GM12872 (cell line): ENCODE measurements at regions not wholly inside any gene's neighbourhood (a gene's known extent, or its start where the extent isn't known, plus 50 kb on each side); places are given as distances from the start of the nearest gene placed in this dataset.

Experiments
- TF ChIP-seq, protein P1 (sequence below): IDR thresholded peaks from 3 replicates; pipeline ENCODE4 v1.5.1; 2011; ENCODE audit warnings: low read depth, mild to moderate bottlenecking, low read length, moderate library complexity; ENCODE audit not compliant: insufficient read depth

DNA sequence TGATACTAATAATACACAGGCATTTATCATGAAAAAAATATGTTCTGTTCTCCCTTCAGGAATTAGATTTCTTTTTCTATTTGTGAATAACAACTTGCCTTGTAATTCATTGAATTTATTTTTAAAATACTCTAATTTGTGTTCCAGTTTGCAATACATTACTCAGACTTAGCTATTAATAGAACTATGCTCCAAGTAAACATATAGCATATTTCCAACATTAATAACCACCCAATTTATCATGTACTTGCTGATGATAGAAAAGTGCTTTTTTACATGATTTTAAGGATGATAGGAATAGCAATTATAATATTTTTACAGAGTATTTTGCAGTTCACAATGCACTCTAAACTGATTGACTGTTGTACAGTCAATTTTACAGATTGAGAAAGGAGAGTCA, 338.8 kb upstream of the SEMA3D start:
- TF ChIP-seq, protein P1, sequence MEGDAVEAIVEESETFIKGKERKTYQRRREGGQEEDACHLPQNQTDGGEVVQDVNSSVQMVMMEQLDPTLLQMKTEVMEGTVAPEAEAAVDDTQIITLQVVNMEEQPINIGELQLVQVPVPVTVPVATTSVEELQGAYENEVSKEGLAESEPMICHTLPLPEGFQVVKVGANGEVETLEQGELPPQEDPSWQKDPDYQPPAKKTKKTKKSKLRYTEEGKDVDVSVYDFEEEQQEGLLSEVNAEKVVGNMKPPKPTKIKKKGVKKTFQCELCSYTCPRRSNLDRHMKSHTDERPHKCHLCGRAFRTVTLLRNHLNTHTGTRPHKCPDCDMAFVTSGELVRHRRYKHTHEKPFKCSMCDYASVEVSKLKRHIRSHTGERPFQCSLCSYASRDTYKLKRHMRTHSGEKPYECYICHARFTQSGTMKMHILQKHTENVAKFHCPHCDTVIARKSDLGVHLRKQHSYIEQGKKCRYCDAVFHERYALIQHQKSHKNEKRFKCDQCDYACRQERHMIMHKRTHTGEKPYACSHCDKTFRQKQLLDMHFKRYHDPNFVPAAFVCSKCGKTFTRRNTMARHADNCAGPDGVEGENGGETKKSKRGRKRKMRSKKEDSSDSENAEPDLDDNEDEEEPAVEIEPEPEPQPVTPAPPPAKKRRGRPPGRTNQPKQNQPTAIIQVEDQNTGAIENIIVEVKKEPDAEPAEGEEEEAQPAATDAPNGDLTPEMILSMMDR, result no peak

DNA sequence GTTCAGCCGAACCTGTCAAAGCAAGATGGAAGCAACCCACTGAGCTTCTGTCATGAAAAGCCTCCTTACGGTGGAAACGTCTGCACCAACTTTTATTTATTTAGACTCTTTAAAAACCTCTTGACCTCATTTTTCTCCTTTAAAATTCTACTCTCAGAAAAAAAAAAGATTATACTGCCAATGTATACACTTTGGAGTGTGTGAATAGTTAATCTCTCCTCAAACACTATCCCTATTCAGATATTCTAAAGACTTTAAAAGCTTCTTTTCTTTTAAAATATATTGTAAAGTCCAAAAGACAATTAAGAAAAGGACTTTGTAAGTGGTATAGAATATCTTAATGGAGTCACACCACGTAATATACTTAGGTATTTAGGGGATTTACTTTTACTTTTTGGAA, 335.2 kb upstream of the SEMA3D start:
- TF ChIP-seq, protein P1, result no peak

DNA sequence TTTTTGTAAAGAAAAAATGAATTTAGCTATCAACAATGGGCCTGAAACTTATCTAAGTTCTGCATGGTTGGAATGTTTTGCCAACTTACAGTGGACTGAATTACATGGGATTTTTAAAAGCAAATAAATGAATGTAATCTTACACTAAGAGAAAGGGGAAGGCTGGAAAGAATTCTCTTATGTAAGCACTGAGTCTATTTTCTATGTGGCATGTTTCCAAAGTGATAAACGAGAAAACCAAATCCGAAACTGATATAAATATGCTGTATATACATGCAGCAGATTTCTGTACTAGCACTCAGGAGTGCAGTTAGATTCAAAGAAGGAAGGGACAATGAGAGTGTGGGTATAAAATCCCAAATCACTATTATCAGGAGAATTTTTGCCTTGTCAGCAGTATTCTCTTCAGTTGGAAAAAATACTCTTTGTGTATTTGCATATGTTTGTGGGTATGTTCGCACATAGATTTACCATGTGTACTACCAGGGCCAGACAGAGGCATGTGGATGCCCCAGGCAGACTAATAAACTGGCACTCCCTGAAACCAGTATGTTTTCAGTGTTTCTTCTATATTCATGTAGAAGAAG, 334.3 kb upstream of the SEMA3D start:
- TF ChIP-seq, protein P1, result no peak

DNA sequence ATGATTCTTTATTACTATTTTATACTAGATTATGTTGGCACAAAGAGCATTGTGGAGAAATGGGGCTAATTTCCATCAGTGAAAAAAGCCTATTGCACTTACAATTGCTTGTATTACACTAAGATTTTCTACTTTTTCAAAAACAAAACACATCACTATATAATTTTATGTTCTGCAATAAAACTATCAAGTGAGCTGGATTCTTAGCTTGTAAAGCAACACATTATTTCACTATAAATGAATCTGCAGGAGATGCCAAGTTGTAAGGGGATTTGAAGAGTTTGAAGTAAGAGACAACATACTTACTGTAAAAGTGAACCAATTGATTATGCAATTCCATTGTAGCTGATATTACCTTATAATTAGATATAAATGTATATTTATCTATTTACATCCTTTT, 333.3 kb upstream of the SEMA3D start:
- TF ChIP-seq, protein P1, result no peak

DNA sequence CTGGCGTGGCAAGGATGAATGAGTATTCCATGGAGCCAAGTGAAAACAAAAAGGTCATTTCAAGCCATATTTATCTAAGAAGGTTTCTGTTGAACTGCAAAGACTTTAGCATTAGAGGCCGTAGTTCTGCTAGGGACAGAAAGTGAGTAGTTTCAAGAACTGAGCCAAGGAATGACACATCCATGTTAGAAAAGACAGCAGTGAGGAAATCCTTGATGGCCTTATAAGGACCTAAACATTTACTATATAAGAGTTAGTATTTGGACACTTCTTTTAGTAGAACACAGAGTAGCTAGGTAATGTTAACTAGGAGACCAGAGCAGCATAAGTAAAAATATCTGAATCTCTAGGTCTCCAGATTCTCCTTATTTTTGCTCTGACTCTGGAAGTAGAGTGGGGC, 329.8 kb upstream of the SEMA3D start:
- TF ChIP-seq, protein P1, result no peak

DNA sequence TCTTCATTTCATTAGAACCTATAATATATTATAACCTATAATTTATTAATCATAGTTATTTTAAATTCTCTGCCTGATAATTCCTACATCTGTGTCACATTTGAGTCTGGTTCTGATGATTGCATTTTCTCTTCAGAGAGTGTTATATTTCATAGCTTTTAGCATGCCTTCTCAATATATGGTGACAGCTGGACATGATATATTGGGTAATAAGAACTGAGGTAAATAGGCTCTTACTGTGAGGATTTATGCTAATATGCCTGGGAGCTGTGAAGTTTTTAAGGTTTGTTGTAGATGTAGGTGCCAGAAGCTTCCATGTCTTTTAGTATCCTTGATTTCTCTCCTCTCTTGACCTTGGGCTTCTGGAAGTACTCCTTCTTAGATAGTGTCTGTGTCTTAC, 325.9 kb upstream of the SEMA3D start:
- TF ChIP-seq, protein P1, result no peak

DNA sequence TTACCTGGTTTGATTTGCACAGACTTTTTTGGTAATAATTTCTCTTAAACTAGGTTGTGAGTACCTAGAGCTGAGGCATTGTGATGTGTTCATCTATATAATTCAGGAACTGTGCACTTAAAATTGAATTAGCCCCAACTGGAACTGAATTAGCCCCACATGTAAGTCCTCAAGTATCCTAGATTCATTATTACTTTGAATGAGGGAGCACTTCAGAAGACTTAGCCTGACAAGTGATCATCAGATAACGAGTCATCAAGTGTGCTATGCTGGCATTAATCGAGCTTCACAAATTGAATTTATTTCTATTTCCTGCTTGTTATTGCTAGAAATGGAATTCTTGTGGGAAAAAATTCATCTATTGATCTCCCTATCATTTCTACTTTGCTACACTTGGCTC, 323.4 kb upstream of the SEMA3D start:
- TF ChIP-seq, protein P1, result no peak
